Tibial nerve (tissue), 4 donors: ENCODE measurements at regions not wholly inside any gene's neighbourhood (a gene's known extent, or its start where the extent isn't known, plus 50 kb on each side); places are given as distances from the start of the nearest gene placed in this dataset.

ENCODE experiments used
- EP300 ChIP-seq, 2 donors: sonication (generic); formaldehyde crosslinking; IDR thresholded peaks; one replicate each; pipeline ENCODE4 v1.6.1; 2017; ENCODE audit warnings: antibody characterized with exemption in 2 of 2, mild to moderate bottlenecking in 1 of 2
- POLR2A ChIP-seq, 2 donors: fragments of 450-650 bp; IDR thresholded peaks; one replicate each; pipeline ENCODE4 v1.6.1; 2017; ENCODE audit warnings: antibody characterized with exemption in 2 of 2, mild to moderate bottlenecking in 2 of 2, moderate library complexity in 2 of 2
- TF ChIP-seq, protein P1 (sequence below), 5 experiments: fragments of 200-600 bp in 3 of 5; fragments of 450-650 bp in 2 of 5; sonication (generic) in 3 of 5; IDR thresholded peaks; one replicate each; pipeline ENCODE4 v1.5.1; 2016 to 2019; ENCODE audit warnings: antibody characterized with exemption in 5 of 5, mild to moderate bottlenecking in 3 of 5, moderate library complexity in 2 of 5

DNA sequence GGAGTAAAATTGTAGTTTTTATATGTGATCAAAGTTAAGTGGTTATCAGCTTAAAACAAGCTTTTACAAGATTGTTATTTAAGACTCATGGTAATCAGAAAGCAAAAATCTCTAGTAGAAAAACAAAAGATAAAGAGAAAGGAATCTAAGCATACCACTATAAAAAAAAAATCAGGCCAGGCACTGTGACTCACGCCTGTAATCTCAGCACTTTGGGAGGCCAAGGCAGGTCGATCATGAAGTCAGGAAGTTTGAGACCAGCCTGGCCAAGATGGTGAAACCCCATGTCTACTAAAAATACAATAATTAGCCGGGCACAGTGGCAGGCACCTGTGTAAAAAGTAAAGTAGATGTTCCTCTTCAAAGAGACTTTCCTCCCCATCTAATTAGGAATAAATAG lies 265.9 kb upstream of the NRP1 start:
- TF ChIP-seq EP300 (IDR thresholded peaks at IDR 0.05) (no peak), POLR2A (IDR thresholded peaks at IDR 0.05) (no peak)
- TF ChIP-seq, protein P1, sequence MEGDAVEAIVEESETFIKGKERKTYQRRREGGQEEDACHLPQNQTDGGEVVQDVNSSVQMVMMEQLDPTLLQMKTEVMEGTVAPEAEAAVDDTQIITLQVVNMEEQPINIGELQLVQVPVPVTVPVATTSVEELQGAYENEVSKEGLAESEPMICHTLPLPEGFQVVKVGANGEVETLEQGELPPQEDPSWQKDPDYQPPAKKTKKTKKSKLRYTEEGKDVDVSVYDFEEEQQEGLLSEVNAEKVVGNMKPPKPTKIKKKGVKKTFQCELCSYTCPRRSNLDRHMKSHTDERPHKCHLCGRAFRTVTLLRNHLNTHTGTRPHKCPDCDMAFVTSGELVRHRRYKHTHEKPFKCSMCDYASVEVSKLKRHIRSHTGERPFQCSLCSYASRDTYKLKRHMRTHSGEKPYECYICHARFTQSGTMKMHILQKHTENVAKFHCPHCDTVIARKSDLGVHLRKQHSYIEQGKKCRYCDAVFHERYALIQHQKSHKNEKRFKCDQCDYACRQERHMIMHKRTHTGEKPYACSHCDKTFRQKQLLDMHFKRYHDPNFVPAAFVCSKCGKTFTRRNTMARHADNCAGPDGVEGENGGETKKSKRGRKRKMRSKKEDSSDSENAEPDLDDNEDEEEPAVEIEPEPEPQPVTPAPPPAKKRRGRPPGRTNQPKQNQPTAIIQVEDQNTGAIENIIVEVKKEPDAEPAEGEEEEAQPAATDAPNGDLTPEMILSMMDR (IDR thresholded peaks at IDR 0.05): no peak
